ENCODE measurements at regions not wholly inside any gene's neighbourhood (a gene's known extent, or its start where the extent isn't known, plus 50 kb on each side); places are given as distances from the start of the nearest gene placed in this dataset.
"Not testable (repeated sequence)": the region's sequence is repeated elsewhere in the genome, so short reads cannot be mapped to it uniquely, and the experiment has no call there.

DNA sequence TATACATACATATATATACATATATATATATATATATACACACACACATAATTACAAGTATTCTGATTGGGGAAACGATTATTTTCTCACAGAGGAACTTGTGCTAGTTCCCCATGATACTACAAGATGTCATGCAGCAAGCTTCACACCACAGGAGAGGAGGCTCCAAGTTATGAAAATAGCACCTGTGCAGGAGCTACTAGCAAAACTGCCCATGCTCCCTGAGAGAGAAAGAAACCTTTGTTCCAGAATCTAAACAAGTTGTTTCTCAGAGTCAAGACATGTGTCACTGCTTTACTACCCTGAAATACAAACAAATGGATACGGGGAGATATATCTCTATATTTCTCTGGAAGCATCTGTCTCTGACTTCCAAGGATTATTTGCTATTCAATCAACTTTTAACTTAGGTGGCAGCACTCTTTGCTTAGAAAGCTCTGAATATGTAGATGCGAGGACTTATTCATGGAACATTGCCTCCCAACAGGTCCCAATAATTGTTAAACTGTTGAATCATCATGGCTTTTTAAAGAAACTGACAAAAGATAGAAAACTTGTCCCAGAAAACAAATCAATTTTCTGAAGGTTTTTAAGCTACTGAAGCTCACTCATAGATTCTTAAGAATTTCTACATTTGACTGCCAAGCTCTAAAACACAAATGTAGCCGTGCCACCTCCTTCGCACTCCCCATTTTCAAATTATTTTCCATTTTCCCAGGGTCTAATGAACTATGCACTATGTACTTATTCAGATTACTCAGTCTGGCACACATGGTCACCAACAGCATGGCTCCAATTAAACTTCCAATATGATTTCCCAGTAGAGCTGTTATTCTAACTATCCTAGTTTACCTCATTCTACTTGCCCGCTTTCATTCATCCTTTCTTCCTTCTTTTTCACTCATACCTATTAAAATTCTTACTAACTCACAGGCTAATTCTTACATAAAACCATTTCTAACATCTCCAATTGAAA is 929.1 kb downstream of the LTN1 start:
- intact Hi-C loops (cut with micrococcal nuclease) = no loop called here
- Mint-ChIP-seq H3K27me3 (ENCODE audit: insufficient read depth, unreplicated experiment) (no peaks in the 10 kb centered on the region), H3K27ac (ENCODE audit: low read depth, unreplicated experiment) (no peak overlapping the region), H3K36me3 (ENCODE audit: insufficient read depth, unreplicated experiment) (no peaks in the 10 kb centered on the region), H3K4me3 (ENCODE audit: unreplicated experiment) (no peak overlapping the region), H3K4me1 (ENCODE audit: insufficient read depth, unreplicated experiment) (no peaks in the 10 kb centered on the region), H3K9me3 (ENCODE audit: unreplicated experiment) (no peaks in the 10 kb centered on the region)
- TF ChIP-seq, protein P1, sequence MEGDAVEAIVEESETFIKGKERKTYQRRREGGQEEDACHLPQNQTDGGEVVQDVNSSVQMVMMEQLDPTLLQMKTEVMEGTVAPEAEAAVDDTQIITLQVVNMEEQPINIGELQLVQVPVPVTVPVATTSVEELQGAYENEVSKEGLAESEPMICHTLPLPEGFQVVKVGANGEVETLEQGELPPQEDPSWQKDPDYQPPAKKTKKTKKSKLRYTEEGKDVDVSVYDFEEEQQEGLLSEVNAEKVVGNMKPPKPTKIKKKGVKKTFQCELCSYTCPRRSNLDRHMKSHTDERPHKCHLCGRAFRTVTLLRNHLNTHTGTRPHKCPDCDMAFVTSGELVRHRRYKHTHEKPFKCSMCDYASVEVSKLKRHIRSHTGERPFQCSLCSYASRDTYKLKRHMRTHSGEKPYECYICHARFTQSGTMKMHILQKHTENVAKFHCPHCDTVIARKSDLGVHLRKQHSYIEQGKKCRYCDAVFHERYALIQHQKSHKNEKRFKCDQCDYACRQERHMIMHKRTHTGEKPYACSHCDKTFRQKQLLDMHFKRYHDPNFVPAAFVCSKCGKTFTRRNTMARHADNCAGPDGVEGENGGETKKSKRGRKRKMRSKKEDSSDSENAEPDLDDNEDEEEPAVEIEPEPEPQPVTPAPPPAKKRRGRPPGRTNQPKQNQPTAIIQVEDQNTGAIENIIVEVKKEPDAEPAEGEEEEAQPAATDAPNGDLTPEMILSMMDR (IDR thresholded peaks at IDR 0.05; ENCODE audit: unreplicated experiment) = no peak
- no peak for DNase-seq (ENCODE audit: unreplicated experiment)
- ChIA-PET CTCF (interaction anchor here (0.6 to 1.1 kb wide), 3 partner anchors 10 to 672 kb away, joined by 3 to 4 read pairs (median 3); no protein-coding TSS in a partner anchor), POLR2A (no interaction called here)
- BruUV-seq (replicated peaks) = no TSS peak

DNA sequence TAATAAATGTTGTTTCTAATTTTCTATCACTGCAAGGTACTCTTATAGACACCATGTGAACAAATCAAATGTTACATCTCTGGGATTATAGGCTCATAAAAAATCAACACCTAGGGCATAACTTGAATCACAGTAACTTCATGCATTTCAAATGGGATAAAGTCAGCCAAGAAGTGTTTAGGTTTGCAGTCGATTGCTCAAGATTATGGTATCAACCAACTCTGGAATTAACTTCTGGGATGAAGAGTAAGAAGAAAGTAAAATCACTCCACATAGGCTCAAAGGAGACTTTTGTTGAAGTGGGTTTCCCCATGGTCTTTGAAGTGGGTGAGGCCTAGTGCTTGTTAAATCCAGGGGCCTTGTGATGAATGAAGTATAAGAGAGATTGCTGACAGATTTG is 939.7 kb downstream of the LTN1 start:
- CTCF ChIA-PET = interaction anchor here (1.1 kb wide), 1 partner anchor 352 kb away, joined by 5 read pairs; no protein-coding TSS in a partner anchor
- not testable (repeated sequence) for BruUV-seq (replicated peaks)

DNA sequence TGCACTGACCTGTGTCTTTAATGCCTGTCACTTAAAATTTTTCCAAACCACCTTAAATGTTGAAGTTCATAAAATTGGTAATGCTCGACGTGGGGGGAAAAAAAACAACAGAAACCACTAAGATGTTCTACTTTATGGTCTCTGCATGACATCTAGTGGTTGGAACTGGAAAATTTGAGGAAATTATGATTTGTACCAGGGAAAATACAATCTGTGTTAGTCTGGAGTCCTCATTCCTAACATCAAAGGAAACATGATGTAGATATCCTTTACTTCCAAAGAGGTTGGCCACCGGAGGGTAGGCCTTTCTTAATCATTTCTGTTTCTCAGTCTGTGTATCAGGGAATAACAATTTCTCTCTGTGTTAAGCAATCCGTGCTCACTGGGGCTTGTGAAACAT is 941.0 kb downstream of the LTN1 start:
- not testable (repeated sequence) for H3K9me3 Mint-ChIP-seq (ENCODE audit: unreplicated experiment); BruUV-seq (replicated peaks); H3K27ac Mint-ChIP-seq (ENCODE audit: low read depth, unreplicated experiment); H3K4me3 Mint-ChIP-seq (ENCODE audit: unreplicated experiment); H3K36me3 Mint-ChIP-seq (ENCODE audit: insufficient read depth, unreplicated experiment); H3K27me3 Mint-ChIP-seq (ENCODE audit: insufficient read depth, unreplicated experiment); H3K4me1 Mint-ChIP-seq (ENCODE audit: insufficient read depth, unreplicated experiment)
- peak; percentile 41 for DNase-seq (ENCODE audit: unreplicated experiment)
- intact Hi-C loops (cut with micrococcal nuclease) = loop anchor here (1.0 to 5.0 kb wide), 4 partner anchors 285 to 694 kb away; no protein-coding TSS in a partner anchor
- ChIA-PET CTCF (interaction anchor here (0.9 to 1.1 kb wide), 3 partner anchors 72 to 694 kb away, joined by 4 to 5 read pairs (median 4); no protein-coding TSS in a partner anchor), POLR2A (interaction anchor here (0.7 kb wide), 1 partner anchor 694 kb away, joined by 3 read pairs; no protein-coding TSS in a partner anchor)
- TF ChIP-seq, protein P1 (IDR thresholded peaks at IDR 0.05; ENCODE audit: unreplicated experiment) = peak; percentile 69

More for the DNA sequence above, 939.7 kb downstream of the LTN1 start:
- H3K27me3 Mint-ChIP-seq (ENCODE audit: insufficient read depth, unreplicated experiment); POLR2A ChIA-PET; DNase-seq (ENCODE audit: unreplicated experiment); H3K9me3 Mint-ChIP-seq (ENCODE audit: unreplicated experiment); H3K36me3 Mint-ChIP-seq (ENCODE audit: insufficient read depth, unreplicated experiment); H3K4me3 Mint-ChIP-seq (ENCODE audit: unreplicated experiment); H3K4me1 Mint-ChIP-seq (ENCODE audit: insufficient read depth, unreplicated experiment): not testable (repeated sequence)
- intact Hi-C loops (cut with micrococcal nuclease) = loop anchor here (1.0 to 5.0 kb wide), 2 partner anchors 283 to 296 kb away; no protein-coding TSS in a partner anchor
- H3K27ac Mint-ChIP-seq (ENCODE audit: low read depth, unreplicated experiment) = peak overlapping the region; percentile 16

DNA sequence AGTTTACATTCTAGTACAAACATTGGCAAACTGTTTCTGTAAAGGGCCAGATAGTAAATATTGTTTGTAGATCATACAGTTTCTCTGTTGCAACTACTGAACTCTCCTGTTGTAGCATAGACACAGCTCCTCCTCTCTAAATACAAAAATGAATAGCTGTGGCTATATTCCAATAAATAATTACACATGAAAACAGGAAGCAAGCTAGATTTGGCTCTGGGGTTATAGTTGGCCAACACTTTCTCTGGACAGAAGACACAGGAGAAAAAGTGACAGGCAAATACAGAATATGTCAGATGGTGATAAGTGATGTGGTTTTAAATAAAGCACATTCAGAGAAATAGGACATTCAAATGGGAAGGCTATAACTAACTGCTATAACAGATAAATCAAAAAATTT is 957.0 kb downstream of the LTN1 start:
- H3K9me3 Mint-ChIP-seq (ENCODE audit: unreplicated experiment) = peaks cover 24% of the 10 kb centered on the region
- not testable (repeated sequence) for BruUV-seq (replicated peaks)

DNA sequence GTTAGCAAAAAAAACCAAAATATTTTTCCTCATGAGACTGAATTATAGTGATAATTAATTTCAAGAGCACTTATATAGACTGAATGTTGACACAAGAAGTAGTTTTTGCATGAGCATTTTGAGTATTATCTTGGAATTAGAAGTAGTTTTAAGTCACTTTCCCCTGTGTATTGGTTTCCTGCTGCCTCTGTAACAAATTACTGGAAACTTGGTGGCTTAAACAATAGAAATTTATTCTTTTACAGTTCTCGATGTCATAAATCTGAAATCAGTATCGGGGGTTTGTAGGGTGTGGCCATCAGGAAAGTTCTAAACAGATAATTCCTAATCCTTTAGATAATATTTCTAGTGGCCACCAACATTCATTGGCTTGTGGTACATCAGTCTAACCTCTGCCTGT is 957.8 kb downstream of the LTN1 start:
- not testable (repeated sequence) for BruUV-seq (replicated peaks)

More for the DNA sequence above, 957.0 kb downstream of the LTN1 start:
- H3K4me1 Mint-ChIP-seq (ENCODE audit: insufficient read depth, unreplicated experiment); H3K27me3 Mint-ChIP-seq (ENCODE audit: insufficient read depth, unreplicated experiment); POLR2A ChIA-PET; H3K27ac Mint-ChIP-seq (ENCODE audit: low read depth, unreplicated experiment); H3K36me3 Mint-ChIP-seq (ENCODE audit: insufficient read depth, unreplicated experiment); H3K4me3 Mint-ChIP-seq (ENCODE audit: unreplicated experiment); intact Hi-C loops (cut with micrococcal nuclease); DNase-seq (ENCODE audit: unreplicated experiment); CTCF ChIA-PET: not testable (repeated sequence)

DNA sequence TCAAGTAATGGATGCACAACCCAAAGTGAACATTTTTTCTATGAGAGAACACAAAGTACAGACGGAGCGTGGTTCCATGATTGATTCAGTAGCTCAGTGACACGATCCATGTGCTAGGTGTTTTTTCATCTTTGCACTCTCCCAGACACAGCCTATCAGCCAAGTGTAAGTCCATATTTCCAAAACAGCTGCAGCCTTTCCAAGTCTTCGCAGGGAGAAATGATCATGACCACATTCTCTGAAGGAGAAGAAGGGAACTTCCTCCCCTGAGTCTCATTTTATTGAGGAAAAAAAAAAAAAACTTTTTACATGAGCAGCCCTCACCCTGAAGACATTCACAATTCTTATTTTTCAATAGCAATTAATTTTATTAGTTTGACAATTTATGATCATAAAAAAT is 958.3 kb downstream of the LTN1 start:
- CTCF ChIA-PET; POLR2A ChIA-PET; DNase-seq (ENCODE audit: unreplicated experiment); H3K4me3 Mint-ChIP-seq (ENCODE audit: unreplicated experiment); H3K4me1 Mint-ChIP-seq (ENCODE audit: insufficient read depth, unreplicated experiment); H3K27ac Mint-ChIP-seq (ENCODE audit: low read depth, unreplicated experiment); intact Hi-C loops (cut with micrococcal nuclease); H3K27me3 Mint-ChIP-seq (ENCODE audit: insufficient read depth, unreplicated experiment); H3K36me3 Mint-ChIP-seq (ENCODE audit: insufficient read depth, unreplicated experiment); BruUV-seq (replicated peaks): not testable (repeated sequence)
- H3K9me3 Mint-ChIP-seq (ENCODE audit: unreplicated experiment) = peaks cover 25% of the 10 kb centered on the region

More for the DNA sequence above, 957.8 kb downstream of the LTN1 start:
- POLR2A ChIA-PET; intact Hi-C loops (cut with micrococcal nuclease); CTCF ChIA-PET; H3K36me3 Mint-ChIP-seq (ENCODE audit: insufficient read depth, unreplicated experiment); H3K27me3 Mint-ChIP-seq (ENCODE audit: insufficient read depth, unreplicated experiment); H3K4me1 Mint-ChIP-seq (ENCODE audit: insufficient read depth, unreplicated experiment); DNase-seq (ENCODE audit: unreplicated experiment); H3K27ac Mint-ChIP-seq (ENCODE audit: low read depth, unreplicated experiment); H3K4me3 Mint-ChIP-seq (ENCODE audit: unreplicated experiment): not testable (repeated sequence)
- peaks cover 25% of the 10 kb centered on the region for H3K9me3 Mint-ChIP-seq (ENCODE audit: unreplicated experiment)

DNA sequence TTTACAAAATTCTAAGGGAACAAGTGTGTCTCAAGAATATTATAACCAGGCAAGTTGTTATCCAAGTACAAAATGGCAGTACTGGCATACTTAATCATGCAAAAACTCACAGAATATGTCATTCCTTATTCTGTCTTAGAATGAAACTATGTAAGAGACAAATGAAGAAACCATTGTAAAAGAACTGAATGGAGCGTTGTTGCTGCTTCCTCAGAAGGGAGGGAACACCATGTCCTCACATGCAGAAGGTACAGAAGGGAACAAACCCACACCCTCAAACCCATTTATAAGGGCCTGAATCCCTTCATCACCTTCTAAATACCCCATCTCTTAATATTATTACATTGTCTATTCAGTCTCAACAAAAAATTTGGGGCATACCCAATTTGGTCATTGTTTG is 960.0 kb downstream of the LTN1 start:
- POLR2A ChIA-PET; H3K4me3 Mint-ChIP-seq (ENCODE audit: unreplicated experiment); H3K27ac Mint-ChIP-seq (ENCODE audit: low read depth, unreplicated experiment); H3K27me3 Mint-ChIP-seq (ENCODE audit: insufficient read depth, unreplicated experiment); H3K4me1 Mint-ChIP-seq (ENCODE audit: insufficient read depth, unreplicated experiment); BruUV-seq (replicated peaks); intact Hi-C loops (cut with micrococcal nuclease); DNase-seq (ENCODE audit: unreplicated experiment); CTCF ChIA-PET; H3K36me3 Mint-ChIP-seq (ENCODE audit: insufficient read depth, unreplicated experiment): not testable (repeated sequence)
- peaks cover 25% of the 10 kb centered on the region for H3K9me3 Mint-ChIP-seq (ENCODE audit: unreplicated experiment)

All from MCF 10A (cell line).